ENCODE measurements at regions not wholly inside any gene's neighbourhood (a gene's known extent, or its start where the extent isn't known, plus 50 kb on each side); places are given as distances from the start of the nearest gene placed in this dataset.
A peak's percentile ranks its signal among the peaks of the same experiment; 100 is the strongest.

DNA sequence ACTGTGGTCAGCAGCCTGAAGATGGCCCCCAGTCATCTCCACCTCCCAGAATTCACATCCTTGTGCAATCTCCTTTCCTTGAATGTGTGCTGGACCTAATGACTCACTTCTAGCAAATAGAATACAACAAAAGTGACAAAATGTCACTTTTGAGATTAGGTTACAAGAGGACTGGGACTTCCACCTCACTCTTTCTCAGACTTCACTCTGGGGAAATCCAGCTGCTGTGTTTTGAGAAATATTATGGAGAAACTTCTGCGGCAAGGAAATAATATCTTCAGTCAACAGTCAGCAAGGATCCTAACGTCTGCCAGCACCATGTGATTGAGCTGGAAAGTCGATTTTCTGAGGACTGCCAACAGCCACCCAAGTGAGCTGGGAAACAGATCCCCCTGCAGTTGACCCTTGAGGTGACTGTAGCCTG, 70.5 kb upstream of the GADD45A start:
- no peak for TF ChIP-seq POLR2A (IDR thresholded peaks at IDR 0.05; ENCODE audit: low read depth, low read length)
- DNase-seq (ENCODE audit: insufficient read length, low spot score) = no peak
- no peak for FAIRE-seq

DNA sequence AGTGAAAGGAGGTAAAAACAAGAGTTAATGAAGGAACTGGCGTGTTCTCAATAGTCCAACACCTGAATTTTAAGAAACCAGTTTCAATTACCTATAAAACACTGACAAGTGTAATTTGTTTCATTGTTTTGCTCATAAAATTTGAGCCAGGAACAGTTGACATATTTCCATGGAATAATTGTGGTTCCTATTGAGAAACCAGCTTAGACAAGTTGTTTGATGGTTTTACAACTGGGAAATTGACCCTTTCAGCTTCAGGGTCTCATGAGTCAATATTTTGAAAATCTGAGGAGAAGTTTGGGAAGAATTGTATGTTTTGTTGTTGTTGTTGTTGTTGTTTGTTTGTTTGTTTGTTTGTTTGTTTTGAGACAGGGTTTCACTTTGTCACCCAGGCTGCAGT, 69.1 kb upstream of the GADD45A start:
- FAIRE-seq (no peak), DNase-seq (ENCODE audit: insufficient read length, low spot score) (no peak)
- TF ChIP-seq POLR2A (IDR thresholded peaks at IDR 0.05; ENCODE audit: low read depth, low read length) = no peak

GRCh38 chr1:67616394-67616985, 68.5 kb upstream of the GADD45A start:
- DNase-seq (ENCODE audit: insufficient read length, low spot score) (no peak), FAIRE-seq (no peak)
- no peak for TF ChIP-seq POLR2A (IDR thresholded peaks at IDR 0.05; ENCODE audit: low read depth, low read length)

- TF ChIP-seq POLR2A (IDR thresholded peaks at IDR 0.05; ENCODE audit: low read depth, low read length) = no peak
- FAIRE-seq = peak; percentile 98
- peak; percentile 37 for DNase-seq (ENCODE audit: insufficient read length, low spot score)
Observed at GRCh38 chr1:67618285-67619018, 66.5 kb upstream of the GADD45A start.

DNA sequence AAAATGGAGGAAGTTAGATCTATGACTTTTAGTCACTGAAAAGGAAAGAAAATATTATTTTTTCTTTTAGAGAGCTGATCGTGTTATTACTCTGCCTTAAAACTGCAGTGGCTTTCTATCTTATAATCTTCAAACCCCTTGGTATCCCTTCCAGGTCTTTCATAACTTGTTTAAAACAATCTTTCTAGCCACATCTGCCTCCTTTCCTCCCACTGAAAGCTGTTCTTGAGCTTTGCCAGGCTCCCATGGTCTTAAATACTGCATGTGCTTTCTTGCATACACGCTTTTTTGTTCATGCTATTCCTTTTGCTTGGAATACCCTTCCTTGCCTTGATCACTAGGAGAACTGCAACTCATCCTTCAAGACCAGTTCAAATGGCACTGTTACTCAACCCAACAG, 65.9 kb upstream of the GADD45A start:
- TF ChIP-seq POLR2A (IDR thresholded peaks at IDR 0.05; ENCODE audit: low read depth, low read length) = no peak
- DNase-seq (ENCODE audit: insufficient read length, low spot score) = no peak
- peak; percentile 67 for FAIRE-seq

DNA sequence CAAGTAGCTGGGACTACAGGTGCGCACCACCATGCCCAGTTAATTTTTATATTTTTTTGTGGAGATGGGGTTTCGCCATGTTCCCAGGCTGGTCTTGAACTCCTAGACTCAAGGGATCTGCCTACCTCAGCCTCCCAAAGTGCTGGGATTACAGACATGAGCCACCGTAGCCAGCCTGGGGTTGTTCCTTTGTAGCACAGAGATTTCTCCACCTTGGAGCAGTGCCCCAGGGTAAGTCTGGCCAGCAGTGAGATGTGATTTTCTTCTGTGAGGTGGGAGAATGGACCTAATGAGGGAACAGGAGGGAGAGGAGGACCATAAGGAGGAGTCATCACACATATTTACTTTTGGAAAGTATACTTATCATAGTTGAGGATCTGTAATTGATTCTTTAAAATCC, 61.1 kb upstream of the GADD45A start:
- FAIRE-seq (no peak), DNase-seq (ENCODE audit: insufficient read length, low spot score) (no peak)
- no peak for TF ChIP-seq POLR2A (IDR thresholded peaks at IDR 0.05; ENCODE audit: low read depth, low read length)

DNA sequence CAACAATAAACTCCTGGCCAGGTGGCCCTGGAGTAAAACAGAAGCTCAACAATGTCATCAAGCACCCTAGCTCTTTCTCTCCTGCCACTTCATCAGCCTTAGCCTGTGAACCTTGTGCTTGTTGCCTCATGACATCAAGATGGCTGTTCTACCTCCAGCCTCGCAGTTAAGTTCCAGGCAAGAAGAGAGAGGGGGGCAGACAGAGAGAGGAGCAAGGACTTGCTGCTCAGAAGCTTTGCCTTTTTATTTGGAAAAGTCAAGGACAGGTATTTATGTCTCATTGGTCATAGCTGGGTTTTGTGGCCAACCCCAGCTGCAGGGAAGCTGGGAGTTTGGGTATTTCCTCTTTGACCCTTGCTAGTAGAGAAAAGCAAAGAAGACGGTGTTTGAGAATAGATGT, 60.3 kb upstream of the GADD45A start:
- no peak for FAIRE-seq
- DNase-seq (ENCODE audit: insufficient read length, low spot score) = no peak
- TF ChIP-seq POLR2A (IDR thresholded peaks at IDR 0.05; ENCODE audit: low read depth, low read length) = no peak

DNA sequence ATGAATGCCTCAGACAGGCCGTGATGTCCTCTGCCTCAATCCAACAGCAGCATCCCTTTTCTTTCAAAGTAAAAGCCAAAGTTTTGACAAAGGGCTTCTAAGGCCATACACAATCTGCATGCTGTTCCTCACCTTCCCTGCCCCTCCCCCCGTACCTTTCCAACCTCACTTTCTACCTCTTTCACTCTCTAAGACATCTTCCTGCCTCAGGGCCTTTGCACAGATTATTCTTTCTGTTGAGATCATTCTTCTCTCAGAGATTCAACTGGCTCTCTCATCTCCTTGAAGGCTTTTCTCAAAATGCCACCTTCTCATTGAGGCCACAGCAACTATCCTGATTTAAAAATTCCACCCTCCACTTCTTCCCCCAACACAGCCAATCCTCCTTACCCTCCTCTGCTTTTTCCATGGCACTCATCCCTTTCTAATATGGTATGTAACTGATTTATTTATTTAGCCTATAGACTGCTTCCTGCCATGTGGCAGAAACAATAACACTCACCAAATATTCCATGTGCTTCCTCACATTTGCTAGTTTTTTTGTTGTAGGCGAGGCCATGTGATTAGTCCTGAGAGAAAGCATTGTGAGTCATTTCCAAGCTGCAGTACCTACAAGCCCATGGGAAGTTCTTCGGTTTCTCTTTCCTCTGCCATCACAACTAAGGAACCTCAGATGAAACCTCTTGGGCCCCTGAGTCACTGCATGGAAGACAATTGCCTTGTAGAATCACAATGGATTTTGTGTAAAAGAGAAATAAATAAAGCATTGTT, 58.7 kb upstream of the GADD45A start:
- DNase-seq (ENCODE audit: insufficient read length, low spot score) (peak; percentile 58), FAIRE-seq (peak; percentile 93)
- TF ChIP-seq POLR2A (IDR thresholded peaks at IDR 0.05; ENCODE audit: low read depth, low read length) = no peak

DNA sequence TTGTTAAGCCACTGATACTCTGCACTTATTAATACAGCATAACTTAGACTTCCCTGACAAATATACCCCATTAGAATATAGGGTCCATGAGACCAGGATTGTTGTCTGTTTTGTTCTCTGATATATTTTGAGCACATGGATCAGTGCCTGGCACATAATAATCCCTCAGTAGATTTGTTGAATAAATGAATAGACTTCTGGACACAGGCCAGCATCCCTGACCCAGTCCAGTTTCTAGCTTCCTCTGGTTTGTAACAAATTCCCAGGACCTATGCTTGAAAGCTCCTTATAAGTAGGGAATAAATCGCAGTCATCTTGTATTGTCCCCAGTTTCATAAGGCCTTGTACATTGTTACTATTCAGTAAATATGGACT, 58.2 kb upstream of the GADD45A start:
- no peak for TF ChIP-seq POLR2A (IDR thresholded peaks at IDR 0.05; ENCODE audit: low read depth, low read length)
- no peak for DNase-seq (ENCODE audit: insufficient read length, low spot score)
- no peak for FAIRE-seq

- DNase-seq (ENCODE audit: insufficient read length, low spot score) = no peak
- TF ChIP-seq POLR2A (IDR thresholded peaks at IDR 0.05; ENCODE audit: low read depth, low read length) = no peak
- no peak for FAIRE-seq
Observed at GRCh38 chr1:67627336-67627735, 57.7 kb upstream of the GADD45A start.

- DNase-seq (ENCODE audit: insufficient read length, low spot score) (no peak), FAIRE-seq (no peak)
- no peak for TF ChIP-seq POLR2A (IDR thresholded peaks at IDR 0.05; ENCODE audit: low read depth, low read length)
Observed at GRCh38 chr1:67627906-67628305, 57.1 kb upstream of the GADD45A start.

- FAIRE-seq (no peak), DNase-seq (ENCODE audit: insufficient read length, low spot score) (no peak)
- TF ChIP-seq POLR2A (IDR thresholded peaks at IDR 0.05; ENCODE audit: low read depth, low read length) = no peak
Observed at GRCh38 chr1:67629370-67630075, 55.5 kb upstream of the GADD45A start.

DNA sequence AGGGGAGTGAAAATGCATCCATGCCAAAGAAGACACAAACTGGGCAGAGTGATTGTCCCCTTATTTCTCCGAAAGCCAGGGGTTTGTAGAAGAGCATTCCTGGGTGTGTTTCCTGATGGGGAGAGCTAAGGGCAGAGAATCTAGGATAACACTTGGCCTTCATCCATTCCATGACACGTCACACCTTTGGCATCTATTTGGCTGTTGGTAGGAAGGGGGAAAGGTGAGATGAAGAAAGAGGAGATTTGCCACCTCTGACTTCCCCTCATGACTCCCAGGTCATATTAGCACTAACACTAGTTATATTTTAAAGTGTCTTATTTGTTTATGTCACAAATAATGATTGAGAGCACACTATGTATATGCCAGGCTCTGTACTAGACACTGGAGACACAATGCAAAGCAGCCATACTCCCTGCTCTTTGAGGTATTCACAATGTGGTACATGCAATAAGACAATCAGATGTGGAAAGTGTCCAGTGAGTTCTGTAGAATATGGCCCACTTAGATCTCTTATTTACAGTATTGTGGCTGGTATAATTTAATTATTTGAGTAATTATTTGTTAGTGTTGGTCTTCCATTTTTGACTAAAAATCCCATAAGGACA, 54.5 kb upstream of the GADD45A start:
- no peak for TF ChIP-seq POLR2A (IDR thresholded peaks at IDR 0.05; ENCODE audit: low read depth, low read length)
- DNase-seq (ENCODE audit: insufficient read length, low spot score) (no peak), FAIRE-seq (no peak)

DNA sequence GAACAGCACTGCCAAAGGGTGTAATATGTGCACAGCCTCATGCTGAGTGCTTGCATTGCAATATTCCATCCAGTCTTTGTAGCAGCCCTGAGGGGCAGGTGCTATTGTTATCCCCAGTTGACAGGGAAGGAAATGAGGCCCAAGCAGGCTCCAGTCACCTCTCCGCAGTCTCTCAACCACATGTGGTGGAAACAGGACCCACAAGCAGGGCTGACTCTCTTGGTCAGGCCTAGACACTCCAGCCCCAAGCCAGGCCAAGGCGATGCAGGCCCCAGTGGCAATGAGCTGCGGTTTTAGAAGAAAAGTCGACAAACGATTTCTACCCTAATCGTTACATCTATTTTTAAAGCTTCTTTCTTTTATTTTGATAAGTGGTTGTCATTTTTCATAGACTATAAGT, 52.6 kb upstream of the GADD45A start:
- no peak for TF ChIP-seq POLR2A (IDR thresholded peaks at IDR 0.05; ENCODE audit: low read depth, low read length)
- FAIRE-seq (no peak), DNase-seq (ENCODE audit: insufficient read length, low spot score) (no peak)
